Caco-2 (cell line): ENCODE measurements at regions not wholly inside any gene's neighbourhood (a gene's known extent, or its start where the extent isn't known, plus 50 kb on each side); places are given as distances from the start of the nearest gene placed in this dataset.

Experiments
- BruUV-seq: library from RNA; stranded (reverse); fragments of 400-500 nt; replicated peaks from 2 replicates; lab custom pipeline; 2021; lab: Mats Ljungman, UMichigan
- CTCF ChIA-PET: fragments of 300-600 bp; sonication (Branson Sonifier 250); formaldehyde crosslinking; loops from one replicate; lab custom pipeline; 2022; ENCODE audit warnings: antibody characterized with exemption; lab: Charles Lee
- POLR2A ChIA-PET: fragments of 300-600 bp; sonication (Branson Sonifier 250); formaldehyde crosslinking; loops from one replicate; lab custom pipeline; 2022; ENCODE audit warnings: antibody characterized with exemption; lab: Charles Lee
- DNase-seq, 2 experiments: peaks; one replicate each; pipeline versions ENCODE4 v3.0.0 to v3.0.0-alpha.2; 2020 to 2022
- H3K27me3 ChIP-seq: replicated peaks from 2 replicates; pipeline ENCODE4 v1.6.0; 2011; ENCODE audit warnings: low read length; ENCODE audit not compliant: control insufficient read depth, insufficient read depth
- H3K36me3 ChIP-seq: 2 replicates; pipeline ENCODE4 v1.5.1; 2011; ENCODE audit warnings: low read length; ENCODE audit not compliant: control insufficient read depth, insufficient read depth
- H3K4me1 ChIP-seq: fragments of 250-450 bp; sonication (Bioruptor Pico); 2 replicates; pipeline ENCODE4 v1.5.1; 2020; ENCODE audit warnings: mild to moderate bottlenecking
- H3K4me3 ChIP-seq: 2 replicates; pipeline ENCODE4 v1.5.1; 2011; ENCODE audit warnings: low read depth, mild to moderate bottlenecking, control low read depth, low read length
- H3K9me3 ChIP-seq: fragments of 250-450 bp; sonication (Bioruptor Pico); 2 replicates; pipeline ENCODE4 v1.5.1; 2020; ENCODE audit warnings: mild to moderate bottlenecking, moderate library complexity
- H3K27ac Mint-ChIP-seq: one replicate; pipeline ENCODE4 v1.8.0; 2022; ENCODE audit warnings: mixed read lengths; ENCODE audit not compliant: unreplicated experiment
- H3K27me3 Mint-ChIP-seq: one replicate; pipeline ENCODE4 v1.8.0; 2022; ENCODE audit warnings: mixed read lengths; ENCODE audit not compliant: insufficient read depth, unreplicated experiment
- H3K36me3 Mint-ChIP-seq: one replicate; pipeline ENCODE4 v1.8.0; 2022; ENCODE audit warnings: mild to moderate bottlenecking, mixed read lengths; ENCODE audit not compliant: insufficient read depth, unreplicated experiment
- H3K4me1 Mint-ChIP-seq: one replicate; pipeline ENCODE4 v1.8.0; 2022; ENCODE audit warnings: low read depth, mixed read lengths; ENCODE audit not compliant: unreplicated experiment
- H3K4me3 Mint-ChIP-seq: one replicate; pipeline ENCODE4 v1.8.0; 2022; ENCODE audit warnings: mild to moderate bottlenecking, moderate library complexity, mixed read lengths; ENCODE audit not compliant: unreplicated experiment
- H3K9me3 Mint-ChIP-seq: one replicate; pipeline ENCODE4 v1.8.0; 2022; ENCODE audit warnings: mixed read lengths; ENCODE audit not compliant: unreplicated experiment
- intact Hi-C: fragments of 100-400 bp; cut with micrococcal nuclease; formaldehyde crosslinking; loops from one replicate; pipeline ENCODE4 v1.10.0; 2022; ENCODE audit not compliant: unreplicated experiment
- TF ChIP-seq, protein P1 (sequence below), 2 experiments: fragments of 200-600 bp in 1 of 2; IDR thresholded peaks; 1 replicate in 1 of 2; 2 replicates in 1 of 2; pipeline versions ENCODE4 v1.5.1 to v1.8.0; 2011 to 2022; ENCODE audit warnings: antibody characterized with exemption in 1 of 2, control low read depth in 1 of 2, inconsistent platforms in 1 of 2, low read depth in 1 of 2, low read length in 1 of 2, mild to moderate bottlenecking in 1 of 2, moderate library complexity in 1 of 2; ENCODE audit not compliant: insufficient read depth in 1 of 2, severe bottlenecking in 1 of 2, unreplicated experiment in 1 of 2

- ChIA-PET POLR2A (no interaction called here), CTCF (no interaction called here)
- TF ChIP-seq, protein P1, sequence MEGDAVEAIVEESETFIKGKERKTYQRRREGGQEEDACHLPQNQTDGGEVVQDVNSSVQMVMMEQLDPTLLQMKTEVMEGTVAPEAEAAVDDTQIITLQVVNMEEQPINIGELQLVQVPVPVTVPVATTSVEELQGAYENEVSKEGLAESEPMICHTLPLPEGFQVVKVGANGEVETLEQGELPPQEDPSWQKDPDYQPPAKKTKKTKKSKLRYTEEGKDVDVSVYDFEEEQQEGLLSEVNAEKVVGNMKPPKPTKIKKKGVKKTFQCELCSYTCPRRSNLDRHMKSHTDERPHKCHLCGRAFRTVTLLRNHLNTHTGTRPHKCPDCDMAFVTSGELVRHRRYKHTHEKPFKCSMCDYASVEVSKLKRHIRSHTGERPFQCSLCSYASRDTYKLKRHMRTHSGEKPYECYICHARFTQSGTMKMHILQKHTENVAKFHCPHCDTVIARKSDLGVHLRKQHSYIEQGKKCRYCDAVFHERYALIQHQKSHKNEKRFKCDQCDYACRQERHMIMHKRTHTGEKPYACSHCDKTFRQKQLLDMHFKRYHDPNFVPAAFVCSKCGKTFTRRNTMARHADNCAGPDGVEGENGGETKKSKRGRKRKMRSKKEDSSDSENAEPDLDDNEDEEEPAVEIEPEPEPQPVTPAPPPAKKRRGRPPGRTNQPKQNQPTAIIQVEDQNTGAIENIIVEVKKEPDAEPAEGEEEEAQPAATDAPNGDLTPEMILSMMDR (IDR thresholded peaks at IDR 0.05; ENCODE audit: insufficient read depth in 1 of 2, low read depth in 1 of 2, low read length in 1 of 2, severe bottlenecking in 1 of 2, unreplicated experiment in 1 of 2): no peak
- H3K9me3 ChIP-seq: no peaks in the 10 kb centered on the region
- H3K4me1 ChIP-seq: no peaks in the 10 kb centered on the region
- no peak for DNase-seq
- no peak overlapping the region for H3K27ac Mint-ChIP-seq
- no peaks in the 10 kb centered on the region for H3K4me1 Mint-ChIP-seq
- H3K27me3 Mint-ChIP-seq: peaks cover 9% of the 10 kb centered on the region
- no TSS peak for BruUV-seq
- intact Hi-C loops: no loop called here
- H3K9me3 Mint-ChIP-seq: no peaks in the 10 kb centered on the region
- H3K4me3 ChIP-seq: no peak overlapping the region
- H3K27me3 ChIP-seq: no peaks in the 10 kb centered on the region
- no peaks in the 10 kb centered on the region for H3K36me3 ChIP-seq
- no peak overlapping the region for H3K4me3 Mint-ChIP-seq
- no peaks in the 10 kb centered on the region for H3K36me3 Mint-ChIP-seq
Observed at GRCh38 chr9:99573886-99574285, 247.8 kb upstream of the NR4A3 start.

DNA sequence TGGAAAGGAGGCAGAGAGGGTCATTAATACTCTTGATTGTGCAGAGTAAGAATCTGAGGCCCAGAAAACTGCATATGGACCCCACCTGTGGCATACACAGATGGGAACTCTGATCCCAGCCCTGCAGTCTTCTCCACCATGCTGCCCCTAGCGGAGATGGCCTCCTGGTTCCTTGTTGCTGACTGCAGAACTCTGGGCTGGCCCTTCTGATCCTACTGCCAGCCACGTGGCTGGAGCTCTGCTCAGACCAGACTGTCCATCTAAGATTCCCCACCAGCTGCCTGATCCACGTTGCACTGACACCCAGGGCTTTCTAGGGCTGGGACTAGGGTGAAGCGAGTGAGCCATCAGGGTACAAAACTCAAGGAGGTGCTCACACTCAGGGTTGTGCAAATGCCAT is 245.7 kb upstream of the NR4A3 start:
- H3K36me3 Mint-ChIP-seq: no peaks in the 10 kb centered on the region
- Histone ChIP-seq H3K4me3 (no peak overlapping the region), H3K9me3 (no peaks in the 10 kb centered on the region), H3K4me1 (no peaks in the 10 kb centered on the region), H3K36me3 (no peaks in the 10 kb centered on the region), H3K27me3 (no peaks in the 10 kb centered on the region)
- no peaks in the 10 kb centered on the region for H3K4me1 Mint-ChIP-seq
- H3K27me3 Mint-ChIP-seq: peaks cover 3% of the 10 kb centered on the region
- ChIA-PET POLR2A (no interaction called here), CTCF (no interaction called here)
- H3K27ac Mint-ChIP-seq: no peak overlapping the region
- no TSS peak for BruUV-seq
- intact Hi-C loops: no loop called here
- H3K4me3 Mint-ChIP-seq: no peak overlapping the region
- no peaks in the 10 kb centered on the region for H3K9me3 Mint-ChIP-seq
- peak in 1 of 2 experiments; percentile 27 for DNase-seq
- TF ChIP-seq, protein P1 (IDR thresholded peaks at IDR 0.05; ENCODE audit: insufficient read depth in 1 of 2, low read depth in 1 of 2, low read length in 1 of 2, severe bottlenecking in 1 of 2, unreplicated experiment in 1 of 2): peak in 1 of 2 experiments; percentile 45

- POLR2A ChIA-PET: no interaction called here
- intact Hi-C loops: no loop called here
- no peaks in the 10 kb centered on the region for H3K36me3 ChIP-seq
- Mint-ChIP-seq H3K27ac (no peak overlapping the region), H3K4me3 (no peak overlapping the region), H3K4me1 (no peaks in the 10 kb centered on the region), H3K27me3 (peaks cover 3% of the 10 kb centered on the region), H3K9me3 (no peaks in the 10 kb centered on the region), H3K36me3 (no peaks in the 10 kb centered on the region)
- no peaks in the 10 kb centered on the region for H3K9me3 ChIP-seq
- TF ChIP-seq, protein P1 (IDR thresholded peaks at IDR 0.05; ENCODE audit: insufficient read depth in 1 of 2, low read depth in 1 of 2, low read length in 1 of 2, severe bottlenecking in 1 of 2, unreplicated experiment in 1 of 2): no peak
- no TSS peak for BruUV-seq
- DNase-seq: no peak
- H3K4me1 ChIP-seq: no peaks in the 10 kb centered on the region
- no peak overlapping the region for H3K4me3 ChIP-seq
- no peaks in the 10 kb centered on the region for H3K27me3 ChIP-seq
- CTCF ChIA-PET: no interaction called here
Observed at GRCh38 chr9:99576876-99577275, 244.8 kb upstream of the NR4A3 start.
